Progenitor cell of endocrine pancreas (in vitro differentiated cells): ENCODE measurements at regions not wholly inside any gene's neighbourhood (a gene's known extent, or its start where the extent isn't known, plus 50 kb on each side); places are given as distances from the start of the nearest gene placed in this dataset.

ENCODE experiments used
- DNase-seq: peaks from one replicate; pipeline ENCODE4 v3.0.0; 2021; ENCODE audit warnings: low spot score; ENCODE audit not compliant: unreplicated experiment
- H3K27ac Mint-ChIP-seq: 2 replicates; pipeline ENCODE4 v1.8.0; 2021; ENCODE audit warnings: mild to moderate bottlenecking, moderate library complexity, mixed read lengths
- H3K27me3 Mint-ChIP-seq: 2 replicates; pipeline ENCODE4 v1.8.0; 2021; ENCODE audit warnings: mixed read lengths
- H3K36me3 Mint-ChIP-seq: 2 replicates; pipeline ENCODE4 v1.8.0; 2022; ENCODE audit warnings: mixed read lengths; ENCODE audit not compliant: insufficient read depth
- H3K4me1 Mint-ChIP-seq: 2 replicates; pipeline ENCODE4 v1.8.0; 2021; ENCODE audit warnings: low read depth, mixed read lengths
- H3K4me3 Mint-ChIP-seq: 2 replicates; pipeline ENCODE4 v1.8.0; 2021; ENCODE audit warnings: low read depth, mild to moderate bottlenecking, moderate library complexity, mixed read lengths
- H3K9me3 Mint-ChIP-seq: 2 replicates; pipeline ENCODE4 v1.8.0; 2021; ENCODE audit warnings: low read depth, mixed read lengths
- CTCF ChIP-seq: fragments of 200-600 bp; sonication (generic); IDR thresholded peaks from one replicate; pipeline ENCODE4 v1.5.0; 2021; ENCODE audit warnings: antibody characterized with exemption, mild to moderate bottlenecking; ENCODE audit not compliant: unreplicated experiment

GRCh38 chr6:128759447-128759846, 123.5 kb upstream of the LAMA2 start:
- DNase-seq, result no peak
- Mint-ChIP-seq H3K4me1 (no peaks in the 10 kb centered on the region), H3K27ac (no peak overlapping the region), H3K27me3 (no peaks in the 10 kb centered on the region), H3K4me3 (no peak overlapping the region), H3K9me3 (no peaks in the 10 kb centered on the region), H3K36me3 (no peaks in the 10 kb centered on the region)
- no peak for TF ChIP-seq CTCF

GRCh38 chr6:128757961-128758360, 125.0 kb upstream of the LAMA2 start:
- Mint-ChIP-seq H3K9me3 (no peaks in the 10 kb centered on the region), H3K27me3 (no peaks in the 10 kb centered on the region), H3K4me1 (no peaks in the 10 kb centered on the region), H3K36me3 (no peaks in the 10 kb centered on the region), H3K27ac (no peak overlapping the region), H3K4me3 (no peak overlapping the region)
- DNase-seq, result no peak
- no peak for TF ChIP-seq CTCF

- no peaks in the 10 kb centered on the region for H3K9me3 Mint-ChIP-seq
- no peak overlapping the region for H3K4me3 Mint-ChIP-seq
- no peak for DNase-seq
- no peaks in the 10 kb centered on the region for H3K27me3 Mint-ChIP-seq
- H3K4me1 Mint-ChIP-seq, result no peaks in the 10 kb centered on the region
- H3K36me3 Mint-ChIP-seq, result no peaks in the 10 kb centered on the region
- TF ChIP-seq CTCF, result no peak
- no peak overlapping the region for H3K27ac Mint-ChIP-seq
Observed at GRCh38 chr6:128754658-128755256, 128.2 kb upstream of the LAMA2 start.

GRCh38 chr6:128743974-128744765, 138.8 kb upstream of the LAMA2 start:
- Mint-ChIP-seq H3K9me3 (peaks cover 3% of the 10 kb centered on the region), H3K27ac (no peak overlapping the region), H3K4me1 (peaks cover 8% of the 10 kb centered on the region), H3K4me3 (no peak overlapping the region), H3K36me3 (no peaks in the 10 kb centered on the region), H3K27me3 (peaks cover 4% of the 10 kb centered on the region)
- DNase-seq, result no peak
- no peak for TF ChIP-seq CTCF

GRCh38 chr6:128742900-128743299, 140.0 kb upstream of the LAMA2 start:
- no peak for DNase-seq
- TF ChIP-seq CTCF, result no peak
- H3K4me1 Mint-ChIP-seq, result peaks cover 8% of the 10 kb centered on the region
- peaks cover 4% of the 10 kb centered on the region for H3K27me3 Mint-ChIP-seq
- H3K27ac Mint-ChIP-seq, result no peak overlapping the region
- no peaks in the 10 kb centered on the region for H3K36me3 Mint-ChIP-seq
- H3K4me3 Mint-ChIP-seq, result no peak overlapping the region
- H3K9me3 Mint-ChIP-seq, result peaks cover 3% of the 10 kb centered on the region
